Rectal smooth muscle tissue (tissue), 1 donor: ENCODE measurements at regions not wholly inside any gene's neighbourhood (a gene's known extent, or its start where the extent isn't known, plus 50 kb on each side); places are given as distances from the start of the nearest gene placed in this dataset.

ENCODE experiments used
- H3K27ac ChIP-seq: one replicate; pipeline ENCODE4 v1.7.0; 2013; ENCODE audit warnings: low read depth, low read length, inconsistent platforms
- H3K27me3 ChIP-seq: one replicate; pipeline ENCODE4 v1.7.0; 2013; ENCODE audit warnings: low read length; ENCODE audit not compliant: control insufficient read depth, insufficient read depth
- H3K36me3 ChIP-seq: one replicate; pipeline ENCODE4 v1.7.0; 2013; ENCODE audit warnings: low read length; ENCODE audit not compliant: control insufficient read depth, insufficient read depth
- H3K4me1 ChIP-seq: one replicate; pipeline ENCODE4 v1.7.0; 2013; ENCODE audit warnings: low read length; ENCODE audit not compliant: control insufficient read depth, insufficient read depth
- H3K4me3 ChIP-seq: one replicate; pipeline ENCODE4 v1.7.0; 2013; ENCODE audit warnings: low read length
- H3K9ac ChIP-seq: one replicate; pipeline ENCODE4 v1.7.0; 2013; ENCODE audit warnings: low read length

DNA sequence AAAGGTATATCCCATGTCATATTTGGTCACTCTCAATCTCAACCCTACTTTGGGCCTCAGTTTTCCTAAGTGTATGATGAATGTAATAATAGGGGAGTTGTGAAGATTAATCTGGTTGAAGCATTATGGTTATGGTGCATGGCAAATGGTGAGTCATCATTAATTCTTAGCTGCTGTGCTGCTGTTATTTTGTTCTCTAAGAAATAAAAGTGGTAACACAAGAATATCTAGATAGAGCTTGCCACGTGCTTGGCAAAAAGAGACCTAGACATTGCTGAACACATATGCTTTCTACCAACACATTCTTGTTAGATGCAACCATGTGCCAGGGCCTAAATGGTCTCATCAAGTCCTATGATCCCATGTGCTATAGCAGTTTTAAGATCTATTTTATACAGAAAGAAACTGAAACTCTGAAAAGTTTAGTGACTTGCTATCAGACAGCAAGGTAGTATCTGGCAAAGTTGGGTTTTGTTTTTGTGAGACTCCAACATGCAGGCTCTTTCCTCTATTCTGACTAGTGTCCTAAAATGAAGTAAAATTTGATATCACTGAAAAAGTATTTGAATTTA lies 699.9 kb upstream of the MEF2C start:
- Histone ChIP-seq H3K36me3 (no peaks in the 10 kb centered on the region), H3K4me3 (no peak overlapping the region), H3K4me1 (no peaks in the 10 kb centered on the region), H3K9ac (no peak overlapping the region), H3K27ac (no peak overlapping the region), H3K27me3 (no peaks in the 10 kb centered on the region)

DNA sequence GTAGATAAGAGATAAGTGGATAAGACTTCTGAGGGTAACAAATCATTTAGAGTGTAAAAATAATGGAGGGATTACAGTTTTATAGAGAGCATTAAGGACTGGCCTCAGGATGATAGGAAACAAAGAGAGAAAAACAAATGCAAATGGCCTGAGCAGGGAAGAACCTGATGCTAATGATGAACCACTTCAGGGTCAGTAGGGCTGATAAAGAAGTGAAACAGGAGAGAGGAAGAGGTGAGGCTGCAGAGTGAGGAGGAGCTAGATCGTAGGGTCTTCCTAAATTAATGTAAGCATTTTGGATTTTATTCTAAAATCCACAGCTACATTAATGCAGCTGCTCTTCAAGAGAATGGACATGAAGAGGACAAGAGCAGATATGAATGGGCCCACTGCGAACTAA lies 698.0 kb upstream of the MEF2C start:
- H3K27me3 ChIP-seq = no peaks in the 10 kb centered on the region
- no peaks in the 10 kb centered on the region for H3K4me1 ChIP-seq

DNA sequence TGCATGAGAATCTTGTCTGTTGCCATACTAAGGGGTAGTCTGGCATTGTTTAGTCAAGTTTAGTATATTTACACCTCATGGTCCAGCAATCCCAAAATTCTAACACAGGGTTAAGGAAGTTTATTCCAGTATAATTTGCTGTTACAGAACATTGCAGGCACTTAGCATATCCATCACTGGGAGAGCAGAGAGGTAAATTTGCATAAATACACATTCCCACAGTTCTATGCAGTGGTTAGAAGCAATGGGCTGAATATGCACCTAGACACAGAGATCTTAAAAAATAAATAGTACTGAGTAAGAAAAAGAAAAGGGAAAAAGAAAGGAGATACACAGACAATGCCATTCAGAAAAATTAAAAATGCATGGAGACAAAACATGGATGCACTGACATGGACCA lies 692.3 kb upstream of the MEF2C start:
- no peak overlapping the region for H3K27ac ChIP-seq
- H3K27me3 ChIP-seq = no peaks in the 10 kb centered on the region
- H3K4me3 ChIP-seq = no peak overlapping the region
- H3K9ac ChIP-seq = no peak overlapping the region
- no peaks in the 10 kb centered on the region for H3K4me1 ChIP-seq
- H3K36me3 ChIP-seq = no peaks in the 10 kb centered on the region

More for the DNA sequence above, 698.0 kb upstream of the MEF2C start:
- Histone ChIP-seq H3K4me3 (no peak overlapping the region), H3K27ac (no peak overlapping the region), H3K36me3 (no peaks in the 10 kb centered on the region), H3K9ac (no peak overlapping the region)

DNA sequence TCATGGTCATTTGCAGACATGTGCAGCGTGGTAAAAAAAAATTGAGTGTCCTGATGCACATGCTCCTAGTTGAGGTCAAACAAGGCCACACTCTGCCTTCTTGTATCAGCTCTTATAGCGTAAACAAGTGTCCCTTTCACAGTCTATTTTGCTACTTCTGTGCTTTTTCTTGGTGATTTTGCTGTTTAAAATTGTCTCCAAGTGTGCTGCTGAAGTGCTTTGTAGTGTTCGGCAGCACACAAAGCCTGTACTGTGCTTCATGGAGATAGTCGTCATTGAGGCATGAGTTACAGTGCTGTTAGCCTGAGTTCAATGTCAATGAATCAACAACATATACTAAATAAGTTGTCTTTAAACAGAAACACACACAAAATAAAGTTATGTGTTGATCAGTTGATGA lies 690.4 kb upstream of the MEF2C start:
- Histone ChIP-seq H3K4me3 (no peak overlapping the region), H3K36me3 (no peaks in the 10 kb centered on the region), H3K27ac (no peak overlapping the region), H3K27me3 (no peaks in the 10 kb centered on the region), H3K4me1 (no peaks in the 10 kb centered on the region), H3K9ac (no peak overlapping the region)

DNA sequence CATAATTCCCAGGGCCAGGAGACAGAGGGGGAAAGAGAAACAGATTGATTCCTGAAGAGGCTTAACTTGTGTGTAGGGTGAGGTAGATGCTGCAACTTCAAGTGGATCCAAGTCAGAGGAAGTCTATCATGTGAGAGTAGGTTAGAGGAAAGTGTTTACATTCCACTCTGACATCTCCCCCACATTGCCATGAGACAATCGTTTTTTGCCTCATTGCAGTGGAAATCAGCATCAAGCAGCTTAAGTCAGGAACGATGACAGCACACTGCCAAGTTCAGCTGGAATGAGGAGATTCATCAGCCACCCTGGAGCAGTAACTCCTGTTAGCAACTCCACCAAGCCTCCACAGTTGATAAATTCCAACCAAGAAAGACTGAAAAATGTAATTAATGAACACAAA lies 689.7 kb upstream of the MEF2C start:
- Histone ChIP-seq H3K4me3 (no peak overlapping the region), H3K4me1 (no peaks in the 10 kb centered on the region), H3K9ac (no peak overlapping the region), H3K36me3 (no peaks in the 10 kb centered on the region), H3K27me3 (no peaks in the 10 kb centered on the region), H3K27ac (no peak overlapping the region)

DNA sequence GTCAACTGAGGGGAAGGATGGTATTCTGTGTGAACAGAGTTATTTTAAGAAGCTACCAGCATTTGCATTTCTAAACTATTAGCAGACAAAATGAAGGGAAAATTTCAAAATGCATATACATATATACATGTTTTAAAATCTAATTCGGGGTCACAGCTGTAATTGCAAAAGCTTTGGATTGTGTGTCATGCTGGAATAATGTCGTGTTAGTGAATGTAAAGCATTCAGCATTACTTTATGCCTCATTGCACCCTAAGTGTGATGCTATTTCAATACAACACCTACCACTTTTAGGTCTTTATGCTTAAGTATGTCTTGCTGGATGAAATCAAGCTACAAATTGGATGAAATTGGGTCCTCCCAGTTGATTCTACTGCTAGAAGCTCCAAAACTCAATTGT lies 687.6 kb upstream of the MEF2C start:
- H3K4me3 ChIP-seq = no peak overlapping the region
- no peaks in the 10 kb centered on the region for H3K36me3 ChIP-seq
- H3K27me3 ChIP-seq = no peaks in the 10 kb centered on the region
- no peak overlapping the region for H3K27ac ChIP-seq
- no peaks in the 10 kb centered on the region for H3K4me1 ChIP-seq
- no peak overlapping the region for H3K9ac ChIP-seq

DNA sequence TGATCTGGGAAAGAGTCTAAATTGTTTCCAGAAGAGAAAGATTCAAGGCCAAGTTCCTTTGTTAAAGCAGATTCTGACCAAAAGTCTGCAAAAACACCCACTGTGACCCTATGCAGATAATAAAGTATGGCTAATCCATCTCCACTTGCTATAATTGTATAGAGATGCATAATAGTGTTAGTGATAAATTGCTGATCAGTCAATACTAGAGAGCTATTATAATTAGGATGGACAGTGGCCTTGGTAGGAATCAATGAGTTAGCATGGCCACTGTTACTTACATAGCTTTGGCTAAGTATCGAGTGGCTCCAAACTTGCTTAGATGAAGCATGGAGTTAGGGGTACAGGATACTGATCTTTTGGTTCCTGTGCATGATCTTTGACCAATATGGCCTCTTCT lies 683.4 kb upstream of the MEF2C start:
- Histone ChIP-seq H3K9ac (no peak overlapping the region), H3K4me3 (no peak overlapping the region), H3K27ac (no peak overlapping the region), H3K36me3 (no peaks in the 10 kb centered on the region), H3K4me1 (no peaks in the 10 kb centered on the region), H3K27me3 (no peaks in the 10 kb centered on the region)

DNA sequence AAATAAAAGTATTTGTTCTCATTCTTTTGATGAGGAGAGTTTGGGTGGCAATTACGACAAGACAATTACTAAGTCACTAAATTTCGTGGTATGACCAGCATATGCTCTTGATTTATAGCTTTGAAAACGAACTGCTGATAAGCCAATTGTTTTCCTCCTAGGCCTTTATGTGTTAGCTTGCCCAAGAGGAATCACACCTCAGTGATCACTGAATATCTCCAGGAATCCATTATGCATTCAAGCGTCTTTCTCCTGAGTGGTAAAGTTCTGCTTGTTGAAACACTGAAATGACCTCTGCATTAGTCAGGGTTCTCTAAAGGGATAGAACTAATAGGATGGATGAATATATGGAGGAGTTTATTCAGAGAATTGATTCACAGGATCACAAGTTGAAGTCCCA lies 677.7 kb upstream of the MEF2C start:
- Histone ChIP-seq H3K4me1 (no peaks in the 10 kb centered on the region), H3K4me3 (no peak overlapping the region), H3K36me3 (no peaks in the 10 kb centered on the region), H3K27ac (no peak overlapping the region), H3K9ac (no peak overlapping the region), H3K27me3 (no peaks in the 10 kb centered on the region)

DNA sequence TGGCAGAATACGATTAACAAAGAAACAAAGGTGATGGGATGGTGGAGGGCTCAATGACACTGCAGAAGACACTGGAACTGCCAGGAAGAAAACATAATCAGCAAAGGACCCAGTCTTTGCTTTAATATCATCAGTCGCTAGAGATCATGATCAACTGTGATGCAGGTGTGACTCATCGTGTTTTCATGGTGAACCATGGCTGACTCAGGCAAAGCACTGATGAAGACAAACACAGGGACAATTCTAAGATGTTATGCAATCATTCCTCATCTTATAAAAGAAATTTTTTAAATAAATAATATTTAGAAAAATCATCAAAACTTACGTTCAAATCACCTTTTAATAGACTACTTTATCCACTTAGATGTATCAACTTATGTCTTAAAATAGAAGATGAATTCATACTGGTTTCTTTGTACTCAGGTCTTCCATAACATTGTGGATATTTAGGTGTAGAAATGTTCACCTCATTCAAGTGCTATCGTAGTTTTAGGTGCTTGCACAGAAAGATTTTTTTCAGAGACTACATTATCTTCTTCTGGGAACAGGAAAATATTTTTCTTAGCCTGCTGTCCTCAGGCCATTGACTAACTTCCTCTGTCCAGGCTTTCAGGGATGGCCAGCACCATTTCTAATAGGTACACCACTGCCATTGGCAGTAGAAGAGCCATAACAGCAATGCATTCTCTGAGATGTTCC lies 673.4 kb upstream of the MEF2C start:
- Histone ChIP-seq H3K27ac (no peak overlapping the region), H3K27me3 (no peaks in the 10 kb centered on the region), H3K36me3 (no peaks in the 10 kb centered on the region), H3K4me1 (no peaks in the 10 kb centered on the region), H3K9ac (no peak overlapping the region), H3K4me3 (no peak overlapping the region)

DNA sequence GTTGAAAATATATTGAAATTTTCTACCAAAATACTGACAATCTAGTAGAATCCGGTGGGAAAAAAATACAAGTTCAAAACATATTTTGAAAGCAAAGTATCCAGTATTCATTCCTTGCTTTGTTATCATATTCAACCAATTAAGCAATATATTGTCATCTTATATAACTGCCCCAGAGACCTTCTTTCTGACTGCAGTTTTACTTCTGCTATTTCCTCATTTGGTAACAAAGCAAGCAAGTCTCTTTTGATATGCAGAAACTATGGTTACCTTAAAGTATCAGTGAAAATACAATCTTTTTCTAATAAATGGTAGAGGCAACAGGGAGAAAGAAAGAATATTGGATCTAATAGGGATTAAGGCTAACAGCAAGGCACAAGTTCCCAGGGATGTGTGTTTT lies 663.7 kb upstream of the MEF2C start:
- no peaks in the 10 kb centered on the region for H3K36me3 ChIP-seq
- H3K27ac ChIP-seq = no peak overlapping the region
- H3K27me3 ChIP-seq = no peaks in the 10 kb centered on the region
- no peak overlapping the region for H3K9ac ChIP-seq
- H3K4me1 ChIP-seq = peaks cover 3% of the 10 kb centered on the region
- no peak overlapping the region for H3K4me3 ChIP-seq

DNA sequence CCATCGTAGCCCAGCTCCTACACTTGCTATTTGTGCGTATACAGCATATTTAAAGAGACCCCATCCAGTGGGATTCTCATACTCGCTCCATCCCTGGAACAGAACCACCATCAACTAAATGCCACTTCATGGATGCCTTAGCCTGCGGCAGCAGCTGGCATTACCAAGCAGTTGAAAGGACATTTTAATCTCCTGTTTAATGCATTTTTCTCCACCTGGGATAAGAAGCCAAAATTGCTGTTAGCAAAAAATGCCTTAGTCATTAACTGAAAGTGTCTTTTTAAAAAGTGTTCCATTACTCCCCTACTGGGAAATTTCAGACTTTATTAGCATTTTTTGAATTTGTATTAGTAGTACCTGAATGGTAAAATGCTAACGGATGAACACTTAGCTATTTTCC lies 662.6 kb upstream of the MEF2C start:
- Histone ChIP-seq H3K4me1 (peaks cover 3% of the 10 kb centered on the region), H3K27me3 (no peaks in the 10 kb centered on the region), H3K9ac (no peak overlapping the region), H3K4me3 (no peak overlapping the region), H3K27ac (no peak overlapping the region), H3K36me3 (no peaks in the 10 kb centered on the region)

DNA sequence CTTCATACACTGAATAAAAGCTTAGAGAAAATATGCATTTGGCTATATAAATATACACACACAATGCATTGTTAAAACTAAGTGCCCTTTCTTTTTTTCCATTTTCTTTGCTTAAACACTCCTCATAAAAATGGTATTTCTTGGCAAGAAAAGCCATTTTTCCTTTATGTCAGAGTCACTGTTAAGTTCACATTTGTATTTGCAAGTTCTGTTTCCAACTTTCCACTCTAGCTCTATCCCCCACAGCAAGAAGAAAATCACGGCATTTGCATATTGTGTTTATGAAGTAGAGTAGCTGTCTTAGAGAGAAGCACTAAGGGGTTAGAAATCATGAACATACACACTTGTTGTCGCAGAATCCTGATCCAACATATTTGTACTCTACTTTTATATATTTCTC lies 662.1 kb upstream of the MEF2C start:
- no peak overlapping the region for H3K4me3 ChIP-seq
- H3K4me1 ChIP-seq = peaks cover 3% of the 10 kb centered on the region
- H3K27me3 ChIP-seq = no peaks in the 10 kb centered on the region
- no peak overlapping the region for H3K9ac ChIP-seq
- H3K36me3 ChIP-seq = no peaks in the 10 kb centered on the region
- H3K27ac ChIP-seq = no peak overlapping the region

DNA sequence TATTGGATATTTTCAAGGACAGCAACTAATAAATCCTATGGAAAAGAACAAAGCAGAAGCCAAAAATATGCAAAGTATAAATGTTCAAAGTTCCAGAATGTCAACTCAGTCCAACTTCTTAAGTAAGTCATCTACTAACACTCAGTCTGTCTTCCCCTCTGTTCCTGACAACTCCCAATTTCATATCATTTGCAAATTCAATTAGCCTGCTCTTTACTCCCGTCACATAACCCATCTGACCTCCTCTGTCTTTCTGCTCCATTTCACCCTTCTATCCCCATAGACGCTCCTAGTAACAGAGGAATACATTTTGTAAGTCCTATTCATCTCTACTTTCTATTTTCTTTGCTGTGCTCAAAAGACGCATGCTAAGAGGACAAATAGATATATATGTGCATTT lies 659.8 kb upstream of the MEF2C start:
- H3K36me3 ChIP-seq = no peaks in the 10 kb centered on the region
- no peak overlapping the region for H3K27ac ChIP-seq

More for the DNA sequence above, 659.8 kb upstream of the MEF2C start:
- H3K4me1 ChIP-seq = peaks cover 3% of the 10 kb centered on the region
- H3K4me3 ChIP-seq = no peak overlapping the region
- no peaks in the 10 kb centered on the region for H3K27me3 ChIP-seq
- no peak overlapping the region for H3K9ac ChIP-seq
